Hematopoietic multipotent progenitor cell treated with erythropoietin and hydrocortisone succinate and interleukin-3 and kit ligand, for 4 days (in vitro differentiated cells): ENCODE measurements at regions not wholly inside any gene's neighbourhood (a gene's known extent, or its start where the extent isn't known, plus 50 kb on each side); places are given as distances from the start of the nearest gene placed in this dataset.
A peak's percentile ranks its signal among the peaks of the same experiment; 100 is the strongest.

ENCODE experiments used
- DNase-seq: peaks from one replicate; pipeline ENCODE4 v3.0.0-alpha.2; 2015

DNA sequence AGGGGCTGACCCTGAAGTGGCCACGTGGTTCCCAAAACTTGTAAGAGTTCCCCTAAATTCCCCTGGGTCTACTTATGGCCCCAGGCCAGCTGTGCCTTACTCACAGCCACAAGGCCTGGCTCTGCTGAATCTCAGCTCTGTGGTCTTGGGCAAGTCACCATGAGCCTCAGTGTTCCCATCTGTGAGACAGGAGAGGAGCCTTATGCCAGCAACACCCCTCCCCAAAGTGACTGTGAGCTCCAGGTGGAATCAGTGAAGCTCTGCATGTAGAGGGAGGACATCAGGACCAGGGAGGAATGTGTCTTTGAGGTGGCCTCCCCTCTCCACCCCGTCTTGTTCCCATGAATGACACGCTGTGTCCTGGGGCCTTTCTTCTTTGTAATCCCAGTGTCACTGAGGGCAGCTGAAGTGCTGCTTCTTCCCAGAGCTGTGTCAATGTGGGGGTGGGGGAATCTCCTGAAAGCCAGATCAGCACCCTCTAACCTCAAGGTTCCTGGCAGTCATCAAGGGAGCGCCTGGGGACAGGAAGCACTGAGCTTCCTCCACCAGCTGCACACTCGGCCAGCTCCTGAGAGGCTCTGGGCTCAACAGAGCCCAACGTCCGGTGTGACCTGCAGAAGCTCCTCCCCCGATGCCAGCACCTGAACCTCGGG lies 258.9 kb downstream of the UACA start:
- DNase-seq, result peak; percentile 67

- no peak for DNase-seq
These were observed 259.5 kb downstream of the UACA start for GRCh38 chr15:70503798-70504298.

GRCh38 chr15:70503073-70503745 lies 260.1 kb downstream of the UACA start:
- no peak for DNase-seq

GRCh38 chr15:70502529-70502928 lies 260.8 kb downstream of the UACA start:
- no peak for DNase-seq

DNA sequence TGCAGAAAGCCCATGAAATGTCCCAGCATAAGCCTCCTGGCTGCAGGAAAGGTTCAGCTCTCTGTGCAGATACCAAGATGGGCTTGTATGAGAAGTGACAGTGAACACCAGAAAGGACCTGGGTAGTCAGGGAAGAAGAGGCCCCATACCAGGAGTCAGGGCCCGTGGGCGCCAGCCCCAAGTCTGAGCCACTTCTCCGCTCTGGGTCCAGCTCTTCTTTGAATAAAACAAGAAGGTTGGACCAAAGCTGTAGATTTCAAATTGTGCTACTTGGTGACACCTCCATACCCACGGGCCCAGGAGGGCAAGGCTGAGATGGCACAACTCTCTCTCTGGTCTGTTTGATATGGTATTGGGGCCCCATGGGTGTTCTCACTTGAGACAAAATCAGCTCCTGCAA lies 261.5 kb downstream of the UACA start:
- no peak for DNase-seq

- no peak for DNase-seq
These were observed 262.1 kb downstream of the UACA start for GRCh38 chr15:70501121-70501727.

DNA sequence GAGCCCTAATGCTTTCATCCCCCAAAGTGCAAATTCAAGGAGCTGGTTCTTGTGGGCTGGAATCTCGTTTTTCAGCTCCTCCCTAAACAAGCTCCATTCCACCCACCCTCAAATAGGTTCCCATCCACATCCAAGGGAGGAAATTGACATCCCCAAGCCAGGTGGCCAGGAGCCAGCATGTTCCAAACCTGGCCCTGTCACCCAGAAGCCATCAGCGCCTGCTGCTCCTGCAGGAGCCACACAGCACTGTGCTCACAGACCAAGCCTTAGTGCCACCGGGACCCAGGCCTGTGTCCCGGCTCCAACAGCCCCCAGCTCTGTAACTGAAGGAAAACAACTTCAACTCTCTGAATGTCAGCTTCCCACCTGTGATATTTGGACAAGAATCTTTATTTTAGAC lies 263.6 kb downstream of the UACA start:
- DNase-seq, result no peak

- DNase-seq, result no peak
These were observed 265.2 kb downstream of the UACA start for GRCh38 chr15:70498096-70498626.

- DNase-seq, result no peak
These were observed 265.7 kb downstream of the UACA start for GRCh38 chr15:70497661-70498060.

GRCh38 chr15:70495991-70496599 lies 267.3 kb downstream of the UACA start:
- peak; percentile 58 for DNase-seq

- DNase-seq, result peak; percentile 35
These were observed 268.3 kb downstream of the UACA start for GRCh38 chr15:70494852-70495571.

GRCh38 chr15:70494517-70494851 lies 268.9 kb downstream of the UACA start:
- DNase-seq, result no peak

- no peak for DNase-seq
These were observed 269.4 kb downstream of the UACA start for GRCh38 chr15:70493787-70494516.

DNA sequence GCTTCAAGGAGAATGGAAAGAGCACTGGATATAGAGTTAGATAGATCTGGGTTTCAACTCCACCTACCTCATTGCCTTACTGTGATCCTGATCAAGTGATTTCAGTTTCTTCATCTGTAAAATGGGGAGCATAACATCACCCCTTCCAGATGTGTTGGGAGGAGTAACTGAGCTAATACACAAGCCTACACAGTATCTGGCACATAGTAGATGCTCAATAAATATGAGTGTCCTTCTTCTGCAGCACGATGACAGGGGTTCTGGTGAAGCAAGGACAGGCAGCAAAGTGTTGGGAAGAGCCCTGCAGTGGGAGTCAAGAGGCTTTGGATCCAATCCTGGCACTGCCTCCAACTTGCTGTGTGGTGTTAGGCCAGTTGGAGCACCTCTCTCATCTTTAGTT lies 270.0 kb downstream of the UACA start:
- no peak for DNase-seq

GRCh38 chr15:70492240-70493177 lies 270.8 kb downstream of the UACA start:
- peak; percentile 99 for DNase-seq

DNA sequence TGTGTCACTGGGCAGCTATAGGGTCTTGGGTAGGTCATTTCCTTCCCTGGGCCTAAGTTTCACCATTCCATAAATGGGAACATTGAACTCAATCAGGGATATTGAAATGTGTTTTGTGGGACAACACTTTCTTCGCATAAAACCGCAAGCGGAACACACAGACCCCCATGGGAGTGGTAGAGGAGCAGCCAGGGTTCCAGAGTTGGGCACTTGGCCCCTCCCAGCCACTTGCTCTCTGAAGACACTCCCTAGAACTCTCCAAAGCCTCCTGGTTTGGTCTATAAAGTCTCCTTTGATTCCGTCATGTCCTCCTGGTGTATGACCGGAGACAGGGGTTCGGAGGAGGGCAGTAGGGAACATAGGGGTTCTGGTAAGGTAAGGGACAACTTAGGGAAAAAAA lies 271.7 kb downstream of the UACA start:
- DNase-seq, result no peak

DNA sequence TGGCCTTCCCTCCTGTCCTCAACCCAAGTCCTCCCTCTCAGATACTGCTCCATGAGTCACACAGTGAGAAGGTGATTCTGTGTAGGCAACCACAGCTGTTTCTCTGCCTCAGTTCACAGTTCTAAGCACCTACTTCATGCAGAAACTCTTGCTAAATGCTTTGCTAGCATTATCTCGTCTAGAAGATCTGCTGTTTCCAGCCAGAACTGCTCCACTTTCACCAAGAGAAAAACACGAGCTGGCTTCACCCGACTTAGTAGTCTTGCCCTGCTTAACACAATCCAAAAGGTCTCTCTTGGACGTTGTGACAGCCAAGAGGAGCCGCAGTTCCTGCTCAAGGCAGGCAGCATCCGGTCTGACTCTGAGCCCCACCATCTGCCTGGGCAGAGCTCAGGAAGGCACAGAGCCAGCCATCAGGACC lies 272.1 kb downstream of the UACA start:
- DNase-seq, result peak; percentile 60

GRCh38 chr15:70490838-70491155 lies 272.6 kb downstream of the UACA start:
- no peak for DNase-seq

GRCh38 chr15:70490148-70490837 lies 273.1 kb downstream of the UACA start:
- no peak for DNase-seq
